ENCODE measurements at regions not wholly inside any gene's neighbourhood (a gene's known extent, or its start where the extent isn't known, plus 50 kb on each side); places are given as distances from the start of the nearest gene placed in this dataset.
"Not testable (repeated sequence)": the region's sequence is repeated elsewhere in the genome, so short reads cannot be mapped to it uniquely, and the experiment has no call there.

DNA sequence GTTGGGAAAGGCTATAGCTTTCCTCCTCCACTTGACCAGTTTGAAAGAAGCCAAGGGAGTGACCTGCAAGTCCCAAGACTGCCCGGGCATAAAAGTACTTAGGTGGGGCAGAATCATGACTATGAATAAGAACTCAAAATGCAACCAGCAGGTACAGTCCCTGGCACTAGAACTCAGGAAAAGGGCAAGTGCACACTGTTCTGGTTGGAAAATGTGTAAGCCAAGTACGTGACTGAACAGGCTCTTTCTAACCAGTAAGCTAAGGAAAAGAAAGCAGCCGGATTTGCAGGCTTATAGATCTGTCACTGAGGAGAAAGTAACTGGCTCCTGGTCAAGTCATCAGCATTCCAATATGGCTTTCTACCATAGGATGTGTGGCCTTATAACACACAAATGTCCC is 101.2 kb upstream of the SLC4A7 start:
- DNase-seq = no peak

DNA sequence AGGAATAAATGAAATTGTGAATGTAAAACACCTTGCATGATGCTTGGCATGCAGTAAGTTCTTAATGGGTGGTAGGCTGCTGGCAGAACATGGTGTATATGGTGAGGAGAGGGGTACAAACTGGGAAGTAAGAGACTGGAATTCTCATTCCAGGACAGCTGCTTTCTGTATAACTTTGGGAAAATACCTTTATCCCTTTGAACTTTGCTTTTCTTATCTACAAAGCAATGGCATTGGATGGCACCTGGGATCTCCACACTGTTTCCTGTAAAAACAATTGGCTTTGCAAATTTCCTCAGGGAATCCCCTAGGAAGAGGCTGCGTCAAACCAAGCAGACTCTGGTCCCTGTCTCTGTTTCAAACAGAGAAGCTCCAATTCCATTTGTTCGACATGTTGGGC is 100.7 kb upstream of the SLC4A7 start:
- DNase-seq = no peak

DNA sequence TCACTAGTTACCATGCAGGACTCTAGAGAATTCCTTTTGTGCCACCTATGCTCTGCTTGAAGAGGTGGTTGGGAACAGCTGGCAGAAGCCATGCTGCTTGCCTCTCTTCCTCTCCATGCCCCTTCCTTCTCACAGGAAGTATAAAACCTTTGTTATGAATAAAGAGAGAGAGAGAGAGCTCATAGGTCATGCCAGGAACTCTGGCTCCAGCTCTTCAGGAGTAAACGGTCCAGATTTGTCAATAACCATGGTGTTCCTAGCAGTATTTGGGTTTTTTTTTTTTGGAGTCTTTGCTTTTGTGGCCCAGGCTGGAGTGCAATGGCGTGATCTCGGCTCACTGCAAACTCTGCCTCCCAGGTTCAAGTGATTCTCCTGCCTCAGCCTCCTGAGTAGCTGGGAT is 97.7 kb upstream of the SLC4A7 start:
- no peak for DNase-seq

DNA sequence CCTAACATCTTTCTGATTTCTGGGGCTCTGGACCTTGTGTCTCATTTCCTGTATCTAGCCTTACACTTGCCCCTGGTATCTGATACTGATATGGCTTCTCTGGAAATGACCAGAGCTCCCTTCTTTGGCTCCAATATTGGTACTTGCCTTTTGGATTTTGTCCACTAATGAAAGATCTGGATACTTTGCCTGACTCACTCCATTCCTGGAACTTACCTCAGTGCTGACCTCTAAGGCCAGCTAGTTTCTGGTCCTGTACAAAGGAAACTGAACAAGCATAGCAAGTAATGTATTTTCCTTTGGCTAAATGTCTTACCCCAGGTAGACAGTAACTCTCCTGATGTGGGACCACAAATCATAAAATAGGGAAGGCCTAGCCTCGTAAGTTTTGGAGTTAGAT is 93.8 kb upstream of the SLC4A7 start:
- no peak for DNase-seq

DNA sequence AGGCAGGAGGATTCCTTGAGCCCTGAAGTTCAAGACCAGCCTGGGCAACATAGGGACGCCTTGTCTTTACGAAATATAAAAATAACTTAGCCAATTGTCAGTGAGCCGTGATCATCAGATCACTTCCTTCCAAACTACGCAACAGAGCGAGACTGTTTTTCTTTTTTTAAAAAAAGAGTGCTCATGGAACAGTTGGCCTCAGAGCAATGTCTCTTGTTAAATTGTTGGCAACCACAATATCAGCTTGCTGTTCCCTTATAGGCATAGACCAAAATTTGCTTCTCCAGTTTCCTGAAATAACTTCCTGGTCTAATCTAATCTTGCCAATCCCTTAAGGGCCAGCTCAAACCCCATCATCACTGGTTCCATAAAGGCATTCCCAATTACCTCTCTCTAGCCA is 93.3 kb upstream of the SLC4A7 start:
- DNase-seq = no peak

DNA sequence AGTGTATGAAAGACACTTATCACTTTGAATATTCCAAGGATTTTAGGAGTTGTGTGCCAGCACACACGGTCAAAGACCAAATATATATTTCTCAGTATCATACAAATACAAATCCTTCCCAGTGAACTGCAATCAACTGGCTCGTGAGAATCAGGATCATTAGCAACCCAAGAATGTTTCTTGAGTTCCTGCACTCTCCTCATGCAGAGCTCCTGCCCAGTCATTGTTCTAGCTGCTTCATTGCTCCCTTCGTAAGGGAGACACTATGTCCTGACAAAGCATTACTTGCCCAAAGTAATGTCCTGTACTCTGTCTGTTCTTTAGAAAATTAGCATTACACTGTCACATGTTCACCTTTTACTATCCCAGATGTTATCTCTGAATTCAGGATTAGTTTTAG is 92.0 kb upstream of the SLC4A7 start:
- DNase-seq = no peak

DNA sequence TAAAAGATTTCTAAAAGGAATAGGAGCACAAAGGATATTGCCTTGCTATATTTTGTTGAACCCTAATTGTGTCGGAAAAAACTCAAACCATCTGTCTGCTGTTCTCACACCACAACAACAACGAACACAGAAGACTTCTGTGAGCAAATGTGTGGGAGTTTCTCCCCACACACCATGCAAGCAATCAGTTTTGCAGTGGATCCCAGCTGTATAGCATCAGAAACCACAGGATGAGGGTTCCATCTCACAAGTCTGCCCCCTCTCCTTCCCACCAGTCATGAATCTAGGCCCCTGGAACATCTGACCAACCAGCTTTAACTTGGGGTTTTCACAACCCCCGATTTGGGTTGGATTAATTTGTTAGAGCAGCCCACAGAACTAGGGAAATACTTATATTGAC is 91.3 kb upstream of the SLC4A7 start:
- DNase-seq = no peak

DNA sequence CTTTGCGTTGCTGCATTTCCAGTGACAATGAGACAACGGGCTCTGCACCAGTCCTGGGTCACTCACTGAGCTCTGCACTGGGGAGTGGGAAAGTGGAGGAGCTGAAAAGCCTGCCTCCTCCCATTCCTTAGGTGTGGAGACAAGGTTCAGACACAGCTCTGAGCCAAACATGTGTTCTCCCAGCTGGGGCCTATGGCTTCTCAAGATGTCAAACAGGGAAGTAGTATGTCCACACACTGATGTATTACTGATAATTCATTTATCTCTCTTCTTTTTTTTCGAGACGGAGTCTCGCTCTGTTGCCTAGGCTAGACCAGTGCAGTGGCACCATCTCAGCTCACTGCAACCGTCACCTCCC is 90.2 kb upstream of the SLC4A7 start:
- DNase-seq = no peak

DNA sequence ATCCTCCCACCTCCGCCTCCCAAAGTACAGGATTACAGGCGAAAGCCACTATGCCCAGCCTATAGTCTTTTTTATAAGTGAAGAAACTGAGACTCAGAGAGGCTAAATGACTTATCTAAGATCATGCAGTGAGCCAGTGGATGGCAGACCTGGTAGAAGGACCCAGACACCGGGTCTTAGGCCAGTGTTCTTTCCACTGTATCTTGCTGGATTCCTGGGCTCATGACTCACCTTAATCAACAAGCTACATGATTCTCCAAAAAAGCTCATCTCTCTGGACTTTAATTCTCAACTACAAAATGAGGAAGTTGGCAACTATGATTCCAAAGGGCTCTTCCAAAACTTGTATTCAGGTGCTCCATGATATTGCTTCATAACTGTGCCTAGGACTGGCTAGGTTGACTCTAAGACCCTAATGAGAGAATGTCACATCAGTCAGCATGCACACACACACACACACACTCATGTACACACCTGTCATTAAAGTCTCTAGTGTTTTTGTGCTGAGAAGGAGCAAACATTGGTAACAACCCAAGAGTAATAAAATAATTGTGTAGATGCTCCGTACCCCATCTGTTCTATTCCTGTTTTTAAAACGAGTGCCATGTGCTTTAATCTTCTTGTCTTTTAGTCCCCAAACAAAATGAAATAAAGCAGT is 89.7 kb upstream of the SLC4A7 start:
- no peak for DNase-seq

DNA sequence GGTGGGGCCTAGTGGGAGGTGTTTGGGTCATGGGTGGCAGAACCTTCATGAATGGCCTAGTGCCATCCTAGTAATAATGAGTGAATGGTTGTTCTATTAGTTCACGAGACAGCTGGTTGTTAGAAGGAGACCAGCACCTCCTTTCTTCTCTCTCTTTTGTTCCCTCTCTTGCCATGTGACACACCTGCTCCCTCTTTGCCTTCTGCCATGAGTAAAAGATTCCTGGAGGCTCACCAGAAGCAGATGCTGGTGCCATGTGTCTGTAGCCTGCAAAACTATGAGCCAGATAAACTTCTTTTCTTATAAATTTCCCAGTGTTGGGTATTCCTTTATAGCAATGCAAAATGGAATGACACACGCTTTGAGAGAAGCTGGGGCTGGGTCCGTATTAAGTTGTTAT is 89.0 kb upstream of the SLC4A7 start:
- DNase-seq = no peak

DNA sequence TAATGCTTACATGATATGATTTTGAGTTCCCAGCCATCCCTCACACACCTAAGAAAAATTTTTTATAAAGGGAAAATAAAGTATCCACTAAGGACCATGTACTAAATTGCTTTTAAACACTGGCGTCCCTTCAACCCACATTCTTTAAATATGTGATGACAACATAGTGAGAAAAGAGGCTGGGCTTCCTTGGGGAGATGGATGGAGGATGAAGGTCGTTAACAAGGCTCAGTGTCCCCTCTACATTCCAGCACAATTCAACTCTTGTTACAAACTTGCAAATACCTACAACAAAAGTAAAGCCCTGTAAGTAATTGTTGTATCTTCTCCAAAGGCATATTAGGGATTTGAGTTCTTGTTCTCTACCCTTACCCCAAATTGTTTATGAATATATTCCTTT is 87.2 kb upstream of the SLC4A7 start:
- DNase-seq = no peak

DNA sequence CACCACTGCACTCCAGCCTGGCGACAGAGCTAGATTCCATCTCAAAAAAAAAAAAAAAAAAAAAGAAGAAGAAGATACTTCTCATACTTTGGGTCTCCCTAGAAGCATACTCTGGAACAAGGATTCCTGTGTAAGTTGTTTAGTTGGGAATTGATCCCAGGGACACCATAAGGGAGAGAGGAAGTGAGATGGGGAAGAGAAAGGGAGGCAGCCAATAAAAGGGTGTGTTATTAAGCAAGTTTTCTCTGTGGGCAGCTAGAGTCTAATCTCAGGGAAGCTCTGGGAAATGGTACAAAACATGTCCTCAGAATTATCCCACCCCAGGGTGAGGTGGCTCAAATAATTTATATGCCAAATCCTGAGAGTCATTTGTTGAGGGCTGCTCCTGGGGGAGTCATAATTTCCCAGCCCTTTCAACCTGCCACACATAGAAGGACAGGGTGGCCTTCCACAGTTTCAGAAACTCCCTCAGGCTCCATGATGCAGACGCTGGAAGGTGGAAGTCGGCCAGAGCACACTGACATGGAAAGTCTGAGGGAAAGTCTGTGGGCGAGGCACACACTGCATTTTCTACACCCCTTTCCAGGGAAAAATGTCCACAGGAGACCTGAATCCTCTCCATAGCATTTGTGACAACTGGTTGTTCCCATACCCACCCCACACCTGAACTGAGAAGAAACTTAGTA is 86.4 kb upstream of the SLC4A7 start:
- DNase-seq = no peak

DNA sequence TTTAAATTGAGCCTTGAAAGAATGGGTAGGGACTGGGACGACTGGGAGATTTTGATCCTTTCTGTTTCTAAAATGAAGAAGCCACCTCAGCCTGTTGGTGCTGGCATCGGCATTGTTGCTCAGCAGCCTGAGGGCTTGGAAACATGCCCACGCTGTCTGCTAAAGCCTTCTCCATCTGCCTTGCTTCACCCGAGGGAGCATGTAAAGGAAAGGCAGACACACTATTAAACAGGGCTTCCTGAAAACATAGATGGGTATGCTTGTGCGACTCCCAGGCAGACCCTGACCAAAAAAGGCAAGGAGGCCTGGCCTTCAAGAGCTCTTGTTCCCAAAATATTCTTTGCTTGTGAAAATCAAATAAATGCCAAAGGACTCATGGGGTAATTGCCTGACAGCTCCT is 84.2 kb upstream of the SLC4A7 start:
- no peak for DNase-seq

DNA sequence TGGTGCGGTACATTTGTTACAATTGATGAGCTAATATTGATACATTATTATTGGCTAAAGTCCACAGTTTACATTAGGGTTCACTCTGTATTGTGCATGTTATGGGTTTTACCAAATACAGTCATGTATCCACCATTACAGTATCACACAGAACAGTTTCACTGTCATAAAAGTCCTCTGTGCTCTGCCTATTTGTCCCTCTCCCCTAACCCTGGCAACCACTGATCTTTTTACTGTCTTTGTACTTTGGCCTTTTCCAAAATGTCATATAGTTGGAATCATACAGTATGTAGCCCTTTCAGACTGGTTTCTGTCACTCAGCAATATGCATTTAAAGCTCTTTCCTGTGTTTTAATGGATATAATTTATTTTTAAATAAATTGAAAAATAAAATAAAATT is 83.1 kb upstream of the SLC4A7 start:
- no peak for DNase-seq

DNA sequence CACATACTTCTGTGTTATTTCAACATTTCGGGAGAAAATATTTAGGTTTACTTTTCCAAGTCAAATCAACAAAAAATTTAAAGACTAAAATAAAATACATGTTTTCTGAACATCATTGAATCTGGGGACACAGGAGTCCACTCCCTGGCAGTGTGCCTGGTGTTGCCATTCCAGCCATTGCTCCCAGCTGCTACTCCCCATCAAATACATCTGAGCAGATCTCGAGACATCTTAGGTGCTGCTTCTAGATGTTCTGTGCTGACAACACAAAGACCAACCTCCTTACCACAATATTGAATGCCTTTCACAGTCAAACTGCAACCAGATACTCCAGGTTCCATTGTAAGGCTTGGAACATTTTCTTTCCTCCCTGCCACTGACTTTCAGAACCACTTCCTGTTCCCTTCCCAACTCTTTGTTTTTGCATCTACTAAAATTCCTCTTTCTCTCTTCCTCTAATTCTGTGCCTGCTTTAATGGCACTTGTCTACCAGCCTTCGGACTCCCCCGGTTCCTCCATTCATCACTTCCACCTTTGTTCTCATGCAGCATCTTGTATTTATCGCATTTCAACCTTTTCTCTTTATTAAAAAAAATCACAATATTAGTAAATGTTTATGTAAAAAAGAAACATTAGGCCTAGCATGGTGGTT is 81.1 kb upstream of the SLC4A7 start:
- DNase-seq = no peak

DNA sequence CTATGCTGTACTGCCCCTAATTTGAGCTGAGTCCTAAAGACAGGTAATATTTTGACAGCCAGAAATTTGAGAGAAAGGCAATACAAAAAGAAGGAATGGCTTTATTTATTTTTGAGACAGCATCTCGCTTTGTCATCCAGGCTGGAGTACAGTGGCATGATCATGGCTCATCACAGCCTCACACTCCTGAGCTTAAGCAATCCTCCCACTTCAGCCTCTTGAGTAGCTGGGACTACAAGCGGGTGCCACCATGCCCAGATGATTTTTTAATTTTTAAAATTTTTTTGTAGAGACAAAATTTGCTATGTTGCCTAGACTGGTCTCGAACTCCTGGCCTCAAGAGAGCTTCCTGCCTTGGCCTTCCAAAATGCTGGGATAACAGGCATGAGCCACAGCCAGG is 77.4 kb upstream of the SLC4A7 start:
- DNase-seq = no peak

DNA sequence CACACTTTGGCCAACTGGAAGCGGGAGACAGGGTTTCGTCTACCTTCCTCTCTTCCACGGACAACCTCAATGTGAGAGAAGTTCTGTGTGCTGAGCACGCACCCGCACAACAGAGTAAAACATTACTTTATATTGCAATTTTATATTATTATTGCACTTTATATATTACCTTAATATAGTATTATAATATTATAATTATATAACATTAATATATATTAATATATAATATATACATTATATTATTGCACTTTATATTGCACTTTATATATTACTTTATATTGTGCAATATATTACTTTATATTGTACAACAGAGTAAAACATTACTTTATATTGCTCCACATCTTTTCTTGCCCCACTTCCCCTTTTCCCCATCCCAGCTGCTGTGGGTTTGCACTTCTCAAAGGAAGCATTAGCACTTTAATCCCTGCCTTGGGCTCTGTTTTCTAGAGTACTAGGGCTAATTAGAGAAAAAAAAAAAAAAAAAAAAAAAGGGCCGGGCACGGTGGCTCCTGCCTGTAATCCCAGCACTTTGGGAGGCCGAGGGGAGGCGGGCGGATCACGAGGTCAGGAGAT is 76.4 kb upstream of the SLC4A7 start:
- no peak for DNase-seq

DNA sequence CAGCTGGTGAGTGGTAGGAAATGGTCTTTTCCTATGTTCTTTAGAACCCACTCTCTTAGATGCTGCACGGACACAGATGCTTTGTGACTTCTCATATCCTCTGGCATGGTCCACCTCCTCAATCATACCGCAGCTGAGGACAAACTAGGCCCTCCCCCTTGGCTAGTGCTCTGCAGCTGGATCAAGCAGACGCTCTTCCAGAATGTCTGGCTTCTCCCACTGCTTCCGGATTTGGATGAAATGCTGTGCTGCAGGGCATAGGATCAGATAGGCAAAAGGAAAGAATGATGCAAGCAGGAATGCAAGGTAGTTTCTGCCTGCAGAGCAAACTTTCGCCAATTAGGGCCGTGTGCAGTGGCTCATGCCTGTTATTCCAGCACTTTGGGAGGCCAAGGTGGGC is 75.7 kb upstream of the SLC4A7 start:
- no peak for DNase-seq

DNA sequence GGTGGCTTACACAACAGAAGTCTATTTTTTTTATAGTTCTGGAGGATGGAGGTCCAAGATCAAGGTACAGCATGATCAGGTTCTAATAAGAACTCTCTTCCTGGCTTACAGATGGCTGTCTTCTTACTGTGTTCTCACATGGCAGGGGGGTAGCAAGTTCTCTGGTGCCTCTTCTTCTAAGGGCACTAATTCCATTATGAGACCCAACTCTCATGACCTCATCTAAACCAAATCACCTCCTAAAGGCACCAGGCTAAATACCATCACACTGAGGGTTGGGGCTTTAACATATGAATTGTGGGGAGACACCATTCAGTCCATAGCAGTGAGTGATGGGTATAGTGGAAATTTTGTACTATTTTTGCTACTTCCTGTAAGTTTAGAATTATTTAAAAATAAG is 75.2 kb upstream of the SLC4A7 start:
- no peak for DNase-seq

DNA sequence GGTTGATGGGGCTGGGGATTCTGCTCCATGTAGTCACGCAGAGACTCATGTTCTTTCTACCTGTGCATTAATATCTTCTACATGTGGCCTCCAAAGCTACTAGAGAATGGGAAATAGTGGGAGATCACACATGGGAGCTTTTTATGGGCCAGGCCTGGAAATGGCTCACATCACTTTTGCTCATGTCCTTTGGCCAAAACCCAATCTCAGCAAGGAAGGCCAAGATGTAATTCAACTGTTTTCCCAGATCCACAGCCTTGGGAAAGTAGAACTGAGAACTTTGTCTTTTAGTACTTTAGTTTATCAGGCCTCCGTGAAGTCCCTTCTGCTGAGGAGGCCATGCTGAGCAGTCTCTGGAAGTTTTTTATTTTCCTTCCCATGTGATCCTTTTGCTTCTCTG is 73.2 kb upstream of the SLC4A7 start:
- no peak for DNase-seq

DNA sequence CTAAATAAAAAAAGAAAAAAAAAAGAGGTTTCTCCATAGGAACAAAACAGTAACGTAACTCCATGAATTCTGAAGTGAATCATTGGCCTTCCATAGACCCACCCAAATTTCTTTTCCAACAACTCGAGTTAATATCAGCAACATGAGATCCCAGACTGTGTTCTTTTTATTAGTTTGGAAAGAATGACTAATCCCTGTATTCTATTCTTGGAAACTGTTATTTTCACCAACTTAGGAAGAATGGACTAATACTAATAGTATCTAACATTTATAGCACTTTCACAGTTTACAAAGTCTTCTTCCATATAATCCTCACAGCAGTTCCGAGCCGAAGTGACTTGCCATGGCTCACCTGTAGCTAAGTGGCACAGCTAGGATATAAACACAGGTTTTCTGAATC is 72.7 kb upstream of the SLC4A7 start:
- DNase-seq = no peak

DNA sequence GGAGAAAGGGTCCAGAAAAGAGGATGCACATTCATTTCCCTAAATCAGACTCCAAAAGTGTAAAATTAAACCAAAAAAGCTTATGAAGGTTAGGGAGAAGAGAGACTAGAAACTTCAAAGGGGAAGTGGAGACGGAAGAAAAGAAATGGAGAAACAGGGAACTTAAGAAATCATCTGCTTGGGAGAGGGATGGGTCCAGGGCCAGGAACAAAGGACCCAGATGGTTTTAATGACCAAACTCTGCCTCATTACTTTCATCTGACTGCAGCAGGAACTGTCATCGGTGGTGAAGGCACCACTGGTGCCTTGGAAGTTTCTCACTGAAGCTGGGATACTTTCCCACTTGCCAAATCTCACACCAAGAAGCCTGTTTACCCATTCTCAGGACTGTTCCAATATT is 70.5 kb upstream of the SLC4A7 start:
- no peak for DNase-seq

DNA sequence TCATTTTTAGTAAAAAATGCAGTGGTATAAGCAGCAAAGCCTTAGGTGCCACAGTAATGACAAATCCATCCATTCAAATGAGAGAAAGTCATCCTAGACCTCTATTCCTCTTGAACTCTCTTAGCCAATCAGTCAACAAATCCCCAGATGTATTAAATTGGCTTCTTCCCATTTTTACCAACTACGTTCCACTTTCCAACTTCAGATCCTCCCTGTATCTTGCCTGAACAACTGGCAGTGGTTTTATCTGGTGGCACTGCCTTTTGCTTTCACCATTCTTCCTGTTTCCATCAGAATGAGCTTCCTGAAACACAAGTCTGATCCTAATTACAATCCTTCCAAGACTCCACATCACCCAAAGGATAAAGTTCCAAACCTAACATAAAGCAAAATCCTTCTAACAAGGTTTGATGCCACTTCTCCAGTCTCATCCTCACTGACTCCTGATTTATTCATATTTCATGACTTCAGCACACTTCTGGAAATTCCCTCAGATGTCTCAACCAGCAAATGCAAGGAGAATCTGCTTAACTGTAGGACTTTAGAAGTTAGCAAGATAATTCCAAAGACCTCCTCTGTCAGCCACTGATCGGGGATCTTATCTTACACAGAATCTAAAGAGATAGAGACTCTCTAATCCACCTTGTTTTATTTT is 69.8 kb upstream of the SLC4A7 start:
- no peak for DNase-seq

DNA sequence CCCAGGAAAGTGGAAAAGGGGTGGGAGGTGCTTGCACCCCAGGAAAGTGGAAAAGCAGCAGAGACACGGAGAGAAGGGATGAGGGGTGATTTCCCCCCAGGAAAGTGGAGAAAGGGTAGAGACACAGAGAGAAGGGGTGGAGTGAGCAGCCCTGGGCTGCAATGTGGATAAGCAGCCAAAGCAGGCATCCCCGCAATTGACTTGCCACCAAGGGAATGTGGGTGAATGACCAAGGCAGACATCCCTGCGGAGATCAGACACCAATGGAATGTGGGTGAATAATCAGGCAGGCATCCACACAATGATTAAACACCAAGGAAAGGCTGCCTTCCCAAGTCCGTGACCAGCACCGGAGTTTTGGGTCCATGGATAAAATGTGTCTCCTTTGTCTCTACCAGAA is 68.5 kb upstream of the SLC4A7 start:
- DNase-seq = not testable (repeated sequence)
